Right renal pelvis (tissue), 4 donors: ENCODE measurements at regions not wholly inside any gene's neighbourhood (a gene's known extent, or its start where the extent isn't known, plus 50 kb on each side); places are given as distances from the start of the nearest gene placed in this dataset.

ENCODE experiments used
- DNase-seq, 4 donors: peaks; one replicate each; pipeline ENCODE4 v3.0.0-alpha.2; 2013; ENCODE audit warnings: low read depth in 4 of 4, low spot score in 3 of 4, missing footprints in 1 of 4

GRCh38 chr1:178973652-178974101 is 52.0 kb upstream of the FAM20B start:
- DNase-seq: peak in 1 of 4 donors; percentile 8
